ENCODE measurements at regions not wholly inside any gene's neighbourhood (a gene's known extent, or its start where the extent isn't known, plus 50 kb on each side); places are given as distances from the start of the nearest gene placed in this dataset.

DNA sequence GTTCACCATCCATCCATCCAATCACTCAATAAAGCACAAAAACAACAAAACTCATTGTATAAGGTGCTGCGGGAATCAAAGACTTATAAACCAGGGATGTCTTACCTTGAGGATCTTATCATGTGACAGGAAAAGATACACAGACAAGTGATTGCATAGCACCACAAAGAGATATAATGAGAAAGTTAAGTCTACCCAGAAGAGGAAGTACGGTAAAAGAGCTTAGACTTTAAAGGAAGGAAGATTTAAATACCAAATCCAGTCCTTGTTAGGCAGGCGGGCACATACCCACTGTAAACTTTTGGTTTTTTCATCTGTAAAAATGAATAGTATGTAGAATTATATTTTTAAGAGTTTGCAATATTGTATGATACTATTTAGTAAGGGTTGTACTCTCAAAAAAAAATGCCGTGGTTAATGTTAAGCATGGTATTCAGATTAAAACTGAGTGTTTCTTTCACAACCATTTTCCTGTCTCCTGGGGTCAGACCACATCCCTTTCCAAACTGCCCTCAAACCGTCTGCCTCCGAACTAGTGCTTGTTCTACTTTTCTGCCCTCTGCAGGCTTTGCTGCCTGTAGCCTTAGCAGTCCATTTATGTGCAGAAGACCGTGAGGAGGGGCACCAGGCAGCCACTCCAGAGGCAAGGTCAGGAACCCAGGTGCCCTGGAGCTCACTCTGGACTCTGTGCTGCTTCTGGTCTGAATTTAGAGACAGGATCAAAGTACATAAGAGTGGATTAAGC is 179.5 kb upstream of the SYNDIG1 start:
- peak overlapping the region; percentile 41 for H3K27ac Mint-ChIP-seq
- H3K4me3 Mint-ChIP-seq, result peak overlapping the region; percentile 40
- H3K9me3 Mint-ChIP-seq, result peaks cover 3% of the 10 kb centered on the region
- H3K27me3 Mint-ChIP-seq, result no peaks in the 10 kb centered on the region
- peaks cover 20% of the 10 kb centered on the region for H3K4me1 Mint-ChIP-seq (ENCODE audit: low read depth)
- no peaks in the 10 kb centered on the region for H3K36me3 Mint-ChIP-seq (ENCODE audit: low read depth)

DNA sequence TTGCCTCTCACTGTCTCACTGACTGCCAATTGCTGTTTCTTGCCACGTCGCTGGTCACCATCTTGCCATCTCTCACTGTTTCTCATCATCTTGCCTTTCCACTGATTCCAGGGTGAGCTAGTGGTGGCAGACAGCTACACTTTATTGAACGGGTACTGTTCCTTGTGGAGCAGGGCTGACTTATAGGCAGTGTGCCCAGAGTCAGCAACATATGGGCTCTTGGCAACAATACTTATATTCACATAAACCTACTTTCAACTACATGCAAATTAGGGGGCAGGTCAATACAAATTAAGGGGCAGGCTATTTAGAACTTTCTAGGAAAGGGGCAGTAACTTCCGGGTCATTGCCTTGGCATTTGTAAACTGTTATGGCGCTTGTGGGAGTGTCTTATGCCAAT is 186.2 kb upstream of the SYNDIG1 start:
- no peaks in the 10 kb centered on the region for H3K36me3 Mint-ChIP-seq (ENCODE audit: low read depth)

DNA sequence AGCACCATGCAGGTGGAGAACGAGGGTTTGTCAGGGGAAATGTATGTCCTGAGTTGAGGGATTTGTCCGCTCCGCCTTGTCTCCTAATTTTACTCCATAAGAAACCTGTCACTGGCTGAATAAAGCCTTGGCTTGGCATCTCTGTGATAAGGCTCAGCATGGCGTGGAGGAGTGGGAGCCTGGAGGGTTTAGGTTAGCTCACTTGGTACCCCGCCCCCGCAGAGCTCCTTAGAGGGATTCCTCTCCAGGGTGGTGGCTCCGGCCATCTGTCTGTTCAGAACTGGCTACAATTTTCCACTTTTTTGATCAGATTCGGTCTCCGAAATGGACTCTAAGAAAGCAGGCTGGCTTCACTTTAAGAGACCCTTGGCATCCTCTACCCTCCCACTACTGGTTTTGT is 192.2 kb upstream of the SYNDIG1 start:
- Mint-ChIP-seq H3K27ac (no peak overlapping the region), H3K9me3 (peaks cover 19% of the 10 kb centered on the region), H3K27me3 (peaks cover 8% of the 10 kb centered on the region), H3K4me1 (ENCODE audit: low read depth) (no peaks in the 10 kb centered on the region), H3K4me3 (no peak overlapping the region), H3K36me3 (ENCODE audit: low read depth) (peaks cover 5% of the 10 kb centered on the region)

More for the DNA sequence above, 186.2 kb upstream of the SYNDIG1 start:
- Mint-ChIP-seq H3K27ac (no peak overlapping the region), H3K4me3 (no peak overlapping the region), H3K27me3 (no peaks in the 10 kb centered on the region), H3K9me3 (peaks cover under 1% of the 10 kb centered on the region), H3K4me1 (ENCODE audit: low read depth) (no peaks in the 10 kb centered on the region)

DNA sequence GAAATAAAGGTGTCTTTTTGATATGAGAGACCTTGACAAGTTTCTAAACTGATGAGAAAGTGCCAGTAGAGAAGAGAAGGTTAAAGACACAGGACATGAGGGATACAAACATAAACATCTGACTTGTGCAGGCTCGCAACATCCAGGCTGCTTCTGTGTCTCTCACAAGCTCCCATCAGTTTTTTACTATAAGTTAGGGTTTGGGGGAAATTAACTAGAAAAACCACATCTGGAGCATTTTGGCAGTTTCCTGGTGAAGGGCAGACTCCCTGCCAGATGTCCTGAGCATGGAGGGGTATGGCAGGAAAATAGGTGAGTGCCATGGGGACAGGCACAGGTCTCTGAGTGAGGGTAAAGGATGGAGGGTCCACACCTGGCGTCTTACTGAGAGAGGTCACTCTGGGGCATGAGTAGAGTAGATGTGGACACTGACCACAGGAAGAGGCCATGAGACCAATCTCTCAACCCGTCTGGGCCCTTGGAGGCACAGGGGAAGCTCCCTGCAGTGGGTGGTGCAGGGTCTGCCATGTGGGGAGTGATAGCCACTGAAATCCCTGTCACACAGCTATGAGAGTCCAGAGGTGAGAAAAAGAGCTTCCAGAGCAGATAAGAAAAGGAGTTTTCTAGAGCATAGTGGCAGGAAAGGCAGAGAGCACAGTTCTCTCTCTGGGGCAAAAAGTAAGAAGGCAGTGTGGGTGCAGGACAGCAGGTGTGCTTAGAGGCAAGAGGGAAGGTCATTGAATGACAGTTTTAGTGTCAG is 193.3 kb upstream of the SYNDIG1 start:
- Mint-ChIP-seq H3K4me1 (ENCODE audit: low read depth) (no peaks in the 10 kb centered on the region), H3K36me3 (ENCODE audit: low read depth) (peaks cover 5% of the 10 kb centered on the region), H3K4me3 (no peak overlapping the region), H3K27me3 (peaks cover 8% of the 10 kb centered on the region), H3K9me3 (peaks cover 19% of the 10 kb centered on the region), H3K27ac (no peak overlapping the region)

DNA sequence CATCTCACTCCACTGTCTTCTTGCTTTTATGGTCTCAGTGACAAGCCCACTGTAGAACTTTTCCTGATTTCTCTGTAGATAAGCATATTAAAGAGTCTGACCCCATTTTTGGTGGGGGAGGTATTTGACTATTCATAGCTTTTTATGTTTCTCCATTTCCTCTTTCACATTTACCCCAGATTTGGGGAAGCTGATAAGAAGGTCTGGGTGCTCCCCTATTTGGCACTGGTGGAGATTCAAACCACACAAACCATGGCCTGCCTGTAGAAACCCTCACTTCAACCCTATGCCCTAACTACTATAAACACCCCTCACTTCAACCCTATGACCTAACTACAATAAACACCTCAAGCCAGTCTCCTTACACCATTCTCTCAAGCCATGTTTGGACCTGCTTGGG is 196.2 kb upstream of the SYNDIG1 start:
- Mint-ChIP-seq H3K27me3 (peaks cover 8% of the 10 kb centered on the region), H3K4me3 (no peak overlapping the region), H3K27ac (no peak overlapping the region), H3K4me1 (ENCODE audit: low read depth) (no peaks in the 10 kb centered on the region), H3K9me3 (peaks cover 19% of the 10 kb centered on the region), H3K36me3 (ENCODE audit: low read depth) (peaks cover 5% of the 10 kb centered on the region)

DNA sequence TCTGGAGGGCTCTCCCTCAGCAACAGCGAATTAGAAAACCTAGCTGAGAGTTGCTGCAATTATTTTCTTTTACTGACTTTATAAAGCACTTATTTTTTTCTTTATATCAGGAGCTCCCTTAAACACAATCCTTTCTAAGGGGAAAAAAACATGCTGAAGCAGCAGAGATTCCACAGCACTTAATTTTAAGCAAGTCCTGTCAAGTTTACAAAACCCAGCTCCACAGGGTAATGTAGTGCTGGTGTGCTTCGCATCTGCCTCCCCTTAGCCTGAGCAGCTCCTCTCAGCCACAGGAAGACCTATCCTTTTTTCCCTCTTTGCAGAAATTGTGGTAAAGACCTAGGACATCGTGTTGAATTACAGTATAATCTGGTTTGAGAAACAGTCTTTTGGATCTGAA is 208.1 kb upstream of the SYNDIG1 start:
- Mint-ChIP-seq H3K27ac (no peak overlapping the region), H3K9me3 (no peaks in the 10 kb centered on the region), H3K4me3 (no peak overlapping the region), H3K4me1 (ENCODE audit: low read depth) (no peaks in the 10 kb centered on the region), H3K27me3 (peaks cover 9% of the 10 kb centered on the region), H3K36me3 (ENCODE audit: low read depth) (no peaks in the 10 kb centered on the region)

DNA sequence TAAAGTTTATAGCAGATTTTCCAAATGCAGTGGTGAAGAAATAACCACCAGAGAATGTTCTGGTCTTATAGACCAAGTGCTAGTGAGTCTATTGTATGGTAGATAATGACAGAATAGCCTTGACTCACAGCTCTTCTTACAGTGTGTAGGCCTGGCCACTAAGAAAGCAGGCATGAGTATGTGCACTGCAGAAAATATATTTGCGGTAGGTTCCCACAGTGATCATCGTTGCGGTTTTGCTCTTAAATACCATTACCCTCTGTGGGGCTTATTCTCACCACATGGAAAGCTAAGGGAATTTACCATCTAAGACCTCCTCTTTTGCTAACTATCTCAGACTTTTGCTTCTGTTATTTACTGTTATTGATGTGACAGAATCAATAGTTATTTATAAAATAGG is 212.3 kb upstream of the SYNDIG1 start:
- H3K4me3 Mint-ChIP-seq, result no peak overlapping the region
- H3K36me3 Mint-ChIP-seq (ENCODE audit: low read depth), result no peaks in the 10 kb centered on the region
- H3K9me3 Mint-ChIP-seq, result no peaks in the 10 kb centered on the region
- H3K27me3 Mint-ChIP-seq, result no peaks in the 10 kb centered on the region
- no peaks in the 10 kb centered on the region for H3K4me1 Mint-ChIP-seq (ENCODE audit: low read depth)
- no peak overlapping the region for H3K27ac Mint-ChIP-seq

DNA sequence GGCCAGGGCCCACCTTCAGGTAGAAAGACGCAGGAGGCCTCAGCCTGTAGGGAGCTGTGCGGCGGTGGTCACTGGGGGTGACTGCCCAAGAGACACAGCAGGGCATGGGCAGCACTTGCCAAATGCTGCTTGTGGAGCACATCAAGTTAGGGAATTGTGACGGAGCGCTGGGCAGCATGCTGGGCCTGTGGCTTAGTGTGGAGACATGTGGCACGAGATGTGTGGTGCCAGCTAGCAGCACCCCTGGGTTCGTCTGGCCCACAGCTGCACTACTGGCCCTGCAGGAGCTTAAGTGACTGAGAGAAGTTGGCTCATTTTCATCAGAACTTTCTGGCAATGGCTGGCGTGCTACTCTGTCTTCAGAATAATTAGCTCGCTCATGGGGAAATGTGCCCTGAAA is 213.1 kb upstream of the SYNDIG1 start:
- H3K4me1 Mint-ChIP-seq (ENCODE audit: low read depth), result no peaks in the 10 kb centered on the region
- no peaks in the 10 kb centered on the region for H3K9me3 Mint-ChIP-seq
- no peaks in the 10 kb centered on the region for H3K27me3 Mint-ChIP-seq
- H3K27ac Mint-ChIP-seq, result no peak overlapping the region
- H3K36me3 Mint-ChIP-seq (ENCODE audit: low read depth), result no peaks in the 10 kb centered on the region
- no peak overlapping the region for H3K4me3 Mint-ChIP-seq

DNA sequence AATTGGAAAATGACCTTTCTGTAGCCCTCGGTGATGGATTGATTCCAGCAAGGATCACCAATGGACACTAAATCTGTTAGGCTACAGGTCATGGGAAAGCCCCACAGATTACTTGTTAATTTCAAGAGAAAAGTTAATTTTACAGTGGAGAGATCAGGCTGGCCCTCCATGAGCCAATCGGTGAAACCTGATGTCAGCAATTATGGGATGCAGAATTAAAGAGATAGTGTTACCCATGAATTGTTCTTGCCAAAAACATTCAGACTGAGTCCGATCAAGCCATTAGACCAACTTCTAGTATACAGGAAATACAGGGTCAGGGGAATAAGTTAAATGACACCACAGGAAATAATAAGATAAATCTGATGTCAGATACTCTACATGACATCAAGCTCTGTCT is 214.9 kb upstream of the SYNDIG1 start:
- Mint-ChIP-seq H3K4me1 (ENCODE audit: low read depth) (no peaks in the 10 kb centered on the region), H3K36me3 (ENCODE audit: low read depth) (no peaks in the 10 kb centered on the region), H3K9me3 (no peaks in the 10 kb centered on the region), H3K27me3 (no peaks in the 10 kb centered on the region), H3K27ac (no peak overlapping the region), H3K4me3 (no peak overlapping the region)

DNA sequence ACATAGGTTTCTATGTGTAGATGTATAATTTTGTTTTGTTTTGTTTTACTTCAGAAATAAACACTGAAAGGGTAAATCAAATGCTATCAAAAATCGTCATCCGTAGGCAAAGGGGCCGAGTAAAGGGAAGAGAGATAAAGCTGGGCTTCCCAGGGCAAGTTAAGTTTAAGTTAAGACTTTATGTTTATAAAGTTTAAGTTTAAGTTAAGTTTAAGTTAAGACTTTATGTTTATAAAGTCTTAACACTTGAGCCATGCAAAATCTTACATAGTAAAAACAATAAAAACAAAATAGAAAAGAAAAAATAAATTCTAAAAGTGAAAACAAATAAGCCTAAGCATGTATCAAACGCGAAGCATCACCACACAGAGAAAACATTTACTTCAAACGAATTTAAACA is 216.1 kb upstream of the SYNDIG1 start:
- Mint-ChIP-seq H3K4me3 (no peak overlapping the region), H3K36me3 (ENCODE audit: low read depth) (no peaks in the 10 kb centered on the region), H3K9me3 (no peaks in the 10 kb centered on the region), H3K4me1 (ENCODE audit: low read depth) (no peaks in the 10 kb centered on the region), H3K27ac (no peak overlapping the region), H3K27me3 (no peaks in the 10 kb centered on the region)

DNA sequence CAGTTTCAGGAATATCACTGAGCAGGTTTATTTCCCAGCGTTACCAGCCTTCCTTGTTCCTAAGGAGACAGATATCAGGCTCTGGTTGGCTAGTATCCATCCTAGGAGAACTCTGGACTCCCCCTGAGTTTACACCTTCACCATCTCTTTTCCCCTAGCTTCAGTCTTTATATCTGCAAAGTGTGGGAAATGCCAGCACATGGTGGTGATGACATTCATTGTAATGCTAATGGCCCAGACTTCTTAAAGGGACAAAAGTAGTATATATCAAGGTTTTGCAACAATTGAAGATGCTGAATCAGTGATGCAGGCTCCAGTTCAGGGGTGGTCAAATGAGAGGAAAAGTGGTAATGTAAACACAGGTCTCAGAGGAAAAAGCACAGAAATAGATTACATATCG is 224.3 kb upstream of the SYNDIG1 start:
- Mint-ChIP-seq H3K4me1 (ENCODE audit: low read depth) (no peaks in the 10 kb centered on the region), H3K36me3 (ENCODE audit: low read depth) (no peaks in the 10 kb centered on the region), H3K4me3 (no peak overlapping the region), H3K27ac (no peak overlapping the region), H3K27me3 (peaks cover 6% of the 10 kb centered on the region), H3K9me3 (peaks cover 5% of the 10 kb centered on the region)

DNA sequence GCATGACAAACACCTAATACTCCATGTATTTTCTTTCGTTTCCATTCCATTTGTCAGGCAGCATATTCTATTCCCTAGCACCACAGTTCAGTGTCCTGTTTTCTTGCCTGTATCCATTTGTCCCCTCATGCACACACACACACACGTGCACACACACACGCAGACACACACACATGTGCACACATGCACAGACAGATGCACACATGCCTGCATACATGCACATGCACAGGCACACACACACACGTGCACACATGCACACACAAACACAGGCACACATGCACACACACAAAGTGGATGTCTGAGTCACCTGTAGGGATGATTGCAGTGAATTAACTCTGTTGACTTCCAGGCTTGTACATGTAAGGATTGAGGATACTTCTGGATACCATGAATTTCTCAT is 226.7 kb upstream of the SYNDIG1 start:
- Mint-ChIP-seq H3K36me3 (ENCODE audit: low read depth) (no peaks in the 10 kb centered on the region), H3K27ac (no peak overlapping the region), H3K4me3 (no peak overlapping the region), H3K27me3 (peaks cover 6% of the 10 kb centered on the region), H3K4me1 (ENCODE audit: low read depth) (no peaks in the 10 kb centered on the region), H3K9me3 (peaks cover 3% of the 10 kb centered on the region)

DNA sequence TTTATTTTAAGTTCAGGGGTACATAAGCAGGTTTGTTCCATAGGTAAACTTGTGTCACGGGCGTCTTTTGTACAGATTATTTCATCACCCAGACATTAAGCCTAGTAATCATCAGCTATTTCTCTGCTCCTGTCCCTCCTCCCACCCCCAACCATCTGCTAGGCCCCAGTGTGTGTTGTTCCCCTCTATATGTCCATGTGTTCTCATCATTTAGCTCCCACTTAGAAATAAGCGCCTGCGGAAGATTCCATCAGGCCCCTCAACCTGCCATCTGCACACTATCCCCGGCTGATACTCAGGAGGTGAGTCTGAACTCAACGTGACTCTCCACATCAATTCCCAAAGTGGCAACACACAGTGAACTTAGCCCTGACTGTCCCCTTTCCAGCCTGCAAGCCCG is 228.0 kb upstream of the SYNDIG1 start:
- H3K36me3 Mint-ChIP-seq (ENCODE audit: low read depth), result no peaks in the 10 kb centered on the region
- no peaks in the 10 kb centered on the region for H3K4me1 Mint-ChIP-seq (ENCODE audit: low read depth)
- H3K9me3 Mint-ChIP-seq, result no peaks in the 10 kb centered on the region
- no peak overlapping the region for H3K4me3 Mint-ChIP-seq
- peaks cover 6% of the 10 kb centered on the region for H3K27me3 Mint-ChIP-seq
- H3K27ac Mint-ChIP-seq, result no peak overlapping the region

DNA sequence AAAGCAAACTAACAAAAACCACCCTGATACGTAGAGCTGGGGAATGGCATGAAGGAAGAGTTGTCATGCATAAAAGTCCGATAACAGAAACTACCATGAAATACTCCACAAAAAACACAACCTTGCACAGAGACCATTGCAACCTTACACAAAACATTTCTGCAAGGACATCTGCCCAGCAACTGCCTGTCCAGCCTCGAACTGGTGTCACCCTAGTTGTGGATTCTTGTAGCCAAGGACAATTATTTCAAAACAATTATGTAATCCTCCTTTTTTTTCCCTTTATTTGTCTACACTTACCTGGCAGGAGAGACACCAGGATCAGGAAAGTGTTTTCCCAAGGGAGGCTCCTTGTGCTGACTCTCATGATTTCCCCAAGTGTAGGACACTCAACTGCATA is 232.5 kb upstream of the SYNDIG1 start:
- H3K9me3 Mint-ChIP-seq, result no peaks in the 10 kb centered on the region
- no peak overlapping the region for H3K27ac Mint-ChIP-seq
- H3K4me1 Mint-ChIP-seq (ENCODE audit: low read depth), result no peaks in the 10 kb centered on the region
- H3K36me3 Mint-ChIP-seq (ENCODE audit: low read depth), result no peaks in the 10 kb centered on the region
- no peaks in the 10 kb centered on the region for H3K27me3 Mint-ChIP-seq
- no peak overlapping the region for H3K4me3 Mint-ChIP-seq

DNA sequence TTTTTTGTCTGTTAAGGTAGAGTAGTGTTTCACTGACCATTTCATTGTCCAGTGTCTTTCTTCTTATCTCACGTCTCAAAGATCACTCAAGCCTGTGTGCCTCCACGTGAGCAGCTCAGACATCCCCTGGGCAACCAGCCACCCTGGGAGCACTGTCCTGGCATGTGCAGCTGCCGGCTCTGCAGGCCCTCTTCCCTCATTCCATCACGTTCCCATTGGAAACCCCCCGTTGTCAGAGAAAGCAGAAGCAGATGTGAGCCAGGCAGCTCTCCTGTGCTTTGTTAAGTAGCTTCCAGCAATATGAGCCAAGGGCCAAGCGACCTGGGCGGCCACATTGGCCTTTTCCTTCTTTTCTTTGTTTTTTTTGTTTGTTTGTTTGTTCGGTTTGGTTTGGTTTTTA is 233.2 kb upstream of the SYNDIG1 start:
- H3K27ac Mint-ChIP-seq, result no peak overlapping the region
- no peak overlapping the region for H3K4me3 Mint-ChIP-seq
- no peaks in the 10 kb centered on the region for H3K27me3 Mint-ChIP-seq
- H3K4me1 Mint-ChIP-seq (ENCODE audit: low read depth), result no peaks in the 10 kb centered on the region
- no peaks in the 10 kb centered on the region for H3K36me3 Mint-ChIP-seq (ENCODE audit: low read depth)
- no peaks in the 10 kb centered on the region for H3K9me3 Mint-ChIP-seq

Measured in stimulated activated naive CD8-positive, alpha-beta T cell treated with anti-CD3 and anti-CD28 coated beads, Interleukin-15, Interleukin-2, amounts not matched to agents 100 ng/mL and 50 ng/mL, for 24 hours (primary cell).